NCI-H345 treated with DMSO at 0.1 percent for 48 hours (cell line): ENCODE measurements at regions not wholly inside any gene's neighbourhood (a gene's known extent, or its start where the extent isn't known, plus 50 kb on each side); places are given as distances from the start of the nearest gene placed in this dataset.
A peak's percentile ranks its signal among the peaks of the same experiment; 100 is the strongest.
"Not testable (repeated sequence)": the region's sequence is repeated elsewhere in the genome, so short reads cannot be mapped to it uniquely, and the experiment has no call there.

Source experiments
- DNase-seq: peaks from one replicate; lab custom pipeline; 2025; ENCODE audit not compliant: unreplicated experiment; lab: John Stamatoyannopoulos, UW

- DNase-seq = no peak
These were observed 207.0 kb downstream of the LRRC70 start for GRCh38 chr5:62785588-62785987.

- no peak for DNase-seq
These were observed 204.9 kb downstream of the LRRC70 start for GRCh38 chr5:62783374-62784057.

- no peak for DNase-seq
These were observed 202.3 kb downstream of the LRRC70 start for GRCh38 chr5:62780888-62781287.

GRCh38 chr5:62780230-62780629 lies 201.6 kb downstream of the LRRC70 start:
- no peak for DNase-seq

- peak; percentile 42 for DNase-seq
These were observed 200.4 kb downstream of the LRRC70 start for GRCh38 chr5:62779010-62779422.

GRCh38 chr5:62778316-62779009 lies 199.8 kb downstream of the LRRC70 start:
- DNase-seq = no peak

GRCh38 chr5:62777081-62777480 lies 198.5 kb downstream of the LRRC70 start:
- not testable (repeated sequence) for DNase-seq

- not testable (repeated sequence) for DNase-seq
These were observed 198.0 kb downstream of the LRRC70 start for GRCh38 chr5:62776592-62776991.

GRCh38 chr5:62773460-62773859 lies 194.8 kb downstream of the LRRC70 start:
- no peak for DNase-seq

- DNase-seq = no peak
These were observed 192.7 kb downstream of the LRRC70 start for GRCh38 chr5:62771341-62771740.

GRCh38 chr5:62767650-62768049 lies 189.0 kb downstream of the LRRC70 start:
- DNase-seq = no peak

GRCh38 chr5:62767077-62767476 lies 188.5 kb downstream of the LRRC70 start:
- DNase-seq = no peak

GRCh38 chr5:62762503-62762902 lies 183.9 kb downstream of the LRRC70 start:
- DNase-seq = no peak

- not testable (repeated sequence) for DNase-seq
These were observed 179.1 kb downstream of the LRRC70 start for GRCh38 chr5:62757686-62758085.

- DNase-seq = not testable (repeated sequence)
These were observed 174.4 kb downstream of the LRRC70 start for GRCh38 chr5:62752998-62753367.

- not testable (repeated sequence) for DNase-seq
These were observed 173.7 kb downstream of the LRRC70 start for GRCh38 chr5:62752056-62752997.

- no peak for DNase-seq
These were observed 163.6 kb downstream of the LRRC70 start for GRCh38 chr5:62742207-62742606.

- DNase-seq = no peak
These were observed 163.1 kb downstream of the LRRC70 start for GRCh38 chr5:62741761-62742160.

- DNase-seq = no peak
These were observed 159.1 kb downstream of the LRRC70 start for GRCh38 chr5:62737766-62738165.

GRCh38 chr5:62732677-62733121 lies 154.1 kb downstream of the LRRC70 start:
- no peak for DNase-seq

- no peak for DNase-seq
These were observed 152.4 kb downstream of the LRRC70 start for GRCh38 chr5:62731022-62731421.
